Breast epithelium (tissue), 4 donors: ENCODE measurements at regions not wholly inside any gene's neighbourhood (a gene's known extent, or its start where the extent isn't known, plus 50 kb on each side); places are given as distances from the start of the nearest gene placed in this dataset.
"Not testable (repeated sequence)": the region's sequence is repeated elsewhere in the genome, so short reads cannot be mapped to it uniquely, and the experiment has no call there.

Source experiments
- DNase-seq, 2 donors: peaks; one replicate each; pipeline ENCODE4 v3.0.0-alpha.2; 2019; ENCODE audit warnings: low spot score in 2 of 2
- H3K27ac ChIP-seq, 2 donors: fragments of 200-600 bp; sonication (generic) in 1 of 2; one replicate each; pipeline ENCODE4 v1.5.1; 2016 to 2019; ENCODE audit warnings: mild to moderate bottlenecking in 1 of 2
- H3K27me3 ChIP-seq, 2 donors: fragments of 200-600 bp; sonication (generic) in 1 of 2; one replicate each; pipeline versions ENCODE4 v1.5.1 to v1.6.0; 2017 to 2019; ENCODE audit warnings: control low read depth in 1 of 2, mild to moderate bottlenecking in 1 of 2
- H3K36me3 ChIP-seq: fragments of 200-600 bp; one replicate; pipeline ENCODE4 v1.5.1; 2019
- H3K4me1 ChIP-seq, 2 donors: fragments of 200-600 bp; sonication (generic); one replicate each; pipeline ENCODE4 v1.5.1; 2016 to 2019; ENCODE audit warnings: control low read depth in 1 of 2
- H3K4me3 ChIP-seq, 3 donors: fragments of 200-600 bp; sonication (generic); 1 replicate in 2 of 3; 2 replicates in 1 of 3; pipeline ENCODE4 v1.5.1; 2016 to 2019; ENCODE audit warnings: mild to moderate bottlenecking in 3 of 3, moderate library complexity in 2 of 3
- H3K9me3 ChIP-seq, 2 donors: fragments of 200-600 bp; sonication (generic) in 1 of 2; one replicate each; pipeline ENCODE4 v1.5.1; 2016 to 2019; ENCODE audit warnings: control low read depth in 1 of 2
- POLR2A ChIP-seq: fragments of 450-650 bp; IDR thresholded peaks from one replicate; pipeline ENCODE4 v1.6.1; 2016; ENCODE audit warnings: antibody characterized with exemption, mild to moderate bottlenecking, moderate library complexity
- POLR2AphosphoS5 ChIP-seq, 3 donors: sonication (generic); formaldehyde crosslinking; IDR thresholded peaks; one replicate each; pipeline ENCODE4 v1.6.1; 2017; ENCODE audit warnings: antibody characterized with exemption in 3 of 3
- intact Hi-C: fragments of 100-400 bp; cut with DNase I; formaldehyde crosslinking; loops from one replicate; pipeline ENCODE4 v1.15.1; 2023; ENCODE audit warnings: low total_unique reads
- TF ChIP-seq, protein P1 (sequence below), 3 donors: fragments of 450-650 bp; IDR thresholded peaks; one replicate each; pipeline ENCODE4 v1.5.1; 2016 to 2017; ENCODE audit warnings: antibody characterized with exemption in 3 of 3, mild to moderate bottlenecking in 3 of 3, moderate library complexity in 3 of 3

DNA sequence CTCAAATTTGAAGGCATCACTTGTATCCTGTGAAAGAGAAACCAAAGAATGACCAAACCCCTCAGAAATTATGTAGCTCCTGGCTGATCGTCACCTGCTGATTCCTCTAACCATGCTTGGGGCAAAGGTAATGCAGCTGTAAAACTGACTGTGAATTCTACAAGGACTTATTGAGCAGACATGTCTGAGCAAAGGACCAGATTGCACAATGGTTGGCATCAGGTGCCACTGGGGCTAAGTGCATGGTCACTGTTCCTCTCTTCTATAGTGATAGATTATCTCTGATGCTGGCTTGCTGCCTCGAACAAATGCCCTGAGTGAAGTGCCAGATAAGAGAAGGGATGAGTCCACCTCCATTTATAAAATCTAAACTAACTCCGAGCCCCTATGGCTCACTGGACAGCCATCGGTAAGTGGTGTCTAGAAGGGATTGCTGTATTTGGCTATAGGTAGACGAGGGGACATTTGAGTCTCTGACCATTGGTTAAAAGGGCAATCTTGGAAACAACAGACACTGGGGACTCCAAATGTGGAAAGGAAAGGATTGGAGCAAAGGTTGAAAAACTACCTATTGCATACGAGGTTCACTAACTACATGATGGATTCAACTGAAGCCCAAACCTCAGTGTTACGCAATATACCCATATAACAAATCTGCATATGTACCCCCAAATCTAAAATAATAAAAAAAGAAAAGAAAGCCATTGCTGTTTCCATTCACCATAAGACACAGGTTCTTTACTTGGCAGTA is 110.7 kb upstream of the IGSF1 start:
- Histone ChIP-seq H3K27ac (no peak overlapping the region), H3K27me3 (peaks cover 0 to 30% of the 10 kb centered on the region in 2 donors), H3K4me3 (no peak overlapping the region), H3K36me3 (no peaks in the 10 kb centered on the region), H3K9me3 (no peaks in the 10 kb centered on the region), H3K4me1 (no peaks in the 10 kb centered on the region)
- TF ChIP-seq POLR2A (no peak), POLR2AphosphoS5 (IDR thresholded peaks at IDR 0.05) (no peak)
- TF ChIP-seq, protein P1, sequence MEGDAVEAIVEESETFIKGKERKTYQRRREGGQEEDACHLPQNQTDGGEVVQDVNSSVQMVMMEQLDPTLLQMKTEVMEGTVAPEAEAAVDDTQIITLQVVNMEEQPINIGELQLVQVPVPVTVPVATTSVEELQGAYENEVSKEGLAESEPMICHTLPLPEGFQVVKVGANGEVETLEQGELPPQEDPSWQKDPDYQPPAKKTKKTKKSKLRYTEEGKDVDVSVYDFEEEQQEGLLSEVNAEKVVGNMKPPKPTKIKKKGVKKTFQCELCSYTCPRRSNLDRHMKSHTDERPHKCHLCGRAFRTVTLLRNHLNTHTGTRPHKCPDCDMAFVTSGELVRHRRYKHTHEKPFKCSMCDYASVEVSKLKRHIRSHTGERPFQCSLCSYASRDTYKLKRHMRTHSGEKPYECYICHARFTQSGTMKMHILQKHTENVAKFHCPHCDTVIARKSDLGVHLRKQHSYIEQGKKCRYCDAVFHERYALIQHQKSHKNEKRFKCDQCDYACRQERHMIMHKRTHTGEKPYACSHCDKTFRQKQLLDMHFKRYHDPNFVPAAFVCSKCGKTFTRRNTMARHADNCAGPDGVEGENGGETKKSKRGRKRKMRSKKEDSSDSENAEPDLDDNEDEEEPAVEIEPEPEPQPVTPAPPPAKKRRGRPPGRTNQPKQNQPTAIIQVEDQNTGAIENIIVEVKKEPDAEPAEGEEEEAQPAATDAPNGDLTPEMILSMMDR (IDR thresholded peaks at IDR 0.05): no peak
- intact Hi-C loops: no loop called here
- no peak for DNase-seq

DNA sequence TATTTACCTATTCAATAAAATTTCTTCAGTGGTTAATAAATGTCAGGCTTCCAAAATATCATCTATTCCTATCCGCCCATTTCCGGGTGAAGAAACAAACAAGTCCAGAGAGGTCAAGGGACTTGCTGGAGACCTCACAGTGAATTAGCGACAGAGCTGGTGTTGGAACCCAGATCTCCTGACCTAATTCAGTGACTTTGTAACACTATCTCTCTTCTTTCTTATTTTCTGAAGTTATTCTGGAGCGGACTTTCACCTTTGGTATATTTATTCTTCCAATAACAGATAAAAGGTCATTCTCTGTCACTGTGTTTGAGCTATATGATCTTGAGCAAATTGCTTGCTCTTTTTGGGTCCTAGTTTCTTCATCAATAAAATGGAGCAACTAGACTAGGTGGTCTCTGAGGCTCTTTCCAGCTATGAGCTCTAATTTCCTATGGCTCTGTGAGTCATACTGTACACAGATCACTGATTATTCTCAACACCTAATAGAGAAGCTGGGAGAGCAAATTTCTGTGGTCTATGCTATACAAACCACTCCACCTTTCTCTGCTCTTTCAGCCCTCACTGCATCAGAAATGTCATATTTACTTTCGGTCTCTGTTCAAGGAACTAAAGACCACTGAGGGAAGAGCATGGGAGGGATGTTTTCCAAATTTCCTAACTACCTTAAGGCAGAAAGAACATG is 113.2 kb upstream of the IGSF1 start:
- peaks cover 0 to 38% of the 10 kb centered on the region in 2 donors for H3K27me3 ChIP-seq
- no peak for DNase-seq
- H3K4me1 ChIP-seq: no peaks in the 10 kb centered on the region
- intact Hi-C loops: no loop called here
- TF ChIP-seq POLR2A (no peak), POLR2AphosphoS5 (IDR thresholded peaks at IDR 0.05) (no peak)
- TF ChIP-seq, protein P1 (IDR thresholded peaks at IDR 0.05): no peak
- H3K27ac ChIP-seq: no peak overlapping the region
- no peaks in the 10 kb centered on the region for H3K36me3 ChIP-seq
- H3K4me3 ChIP-seq: no peak overlapping the region
- H3K9me3 ChIP-seq: no peaks in the 10 kb centered on the region

DNA sequence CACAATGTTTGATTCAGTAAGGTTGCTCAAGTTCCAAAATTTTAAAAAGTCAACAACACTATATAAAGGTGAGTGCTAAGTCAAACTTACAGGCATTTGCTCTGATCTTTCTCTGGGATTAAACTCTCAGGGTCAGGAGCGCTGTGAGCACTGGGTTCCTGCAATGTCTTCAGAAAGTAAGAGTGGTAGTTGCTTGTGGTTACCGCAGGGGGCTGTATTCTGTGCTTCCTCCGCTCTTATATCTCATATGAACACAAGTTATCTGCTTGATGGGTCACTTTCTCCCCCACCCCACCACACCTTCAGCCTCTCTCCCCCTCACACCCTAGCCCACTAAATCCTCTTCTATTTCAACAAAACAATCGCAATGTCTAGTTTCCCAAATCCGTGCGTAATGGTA is 116.4 kb upstream of the IGSF1 start:
- H3K9me3 ChIP-seq: no peaks in the 10 kb centered on the region
- intact Hi-C loops: no loop called here
- TF ChIP-seq POLR2A (no peak), POLR2AphosphoS5 (IDR thresholded peaks at IDR 0.05) (no peak)
- TF ChIP-seq, protein P1 (IDR thresholded peaks at IDR 0.05): no peak
- DNase-seq: no peak
- peaks cover 0 to 25% of the 10 kb centered on the region in 2 donors for H3K27me3 ChIP-seq
- no peaks in the 10 kb centered on the region for H3K4me1 ChIP-seq
- no peak overlapping the region for H3K27ac ChIP-seq
- no peak overlapping the region for H3K4me3 ChIP-seq
- no peaks in the 10 kb centered on the region for H3K36me3 ChIP-seq

DNA sequence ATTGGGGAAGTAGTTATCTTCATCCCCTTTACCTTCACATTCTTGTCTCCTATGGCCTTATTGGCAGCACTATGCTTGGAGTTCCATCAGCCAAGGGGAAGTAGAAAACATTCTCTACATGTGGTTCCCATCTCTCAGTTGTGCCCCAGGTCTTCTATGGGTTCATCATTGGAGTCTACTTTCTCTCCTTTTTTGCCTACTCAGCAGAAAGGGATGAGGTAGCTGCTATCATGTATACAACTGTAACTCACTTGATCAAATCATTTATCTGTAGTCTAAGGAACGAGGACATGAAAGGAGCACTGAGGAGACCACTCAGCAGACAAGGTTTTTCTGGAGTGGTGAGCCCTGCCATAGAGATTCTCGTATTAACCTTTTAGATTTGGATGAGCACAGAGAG is 119.0 kb upstream of the OR13H1 start:
- Histone ChIP-seq H3K27me3 (peaks cover 0 to 47% of the 10 kb centered on the region in 2 donors), H3K27ac (no peak overlapping the region), H3K4me3 (no peak overlapping the region), H3K4me1 (no peaks in the 10 kb centered on the region), H3K9me3 (no peaks in the 10 kb centered on the region), H3K36me3 (no peaks in the 10 kb centered on the region)
- TF ChIP-seq, protein P1 (IDR thresholded peaks at IDR 0.05): no peak
- no peak for TF ChIP-seq POLR2A
- no peak for TF ChIP-seq POLR2AphosphoS5 (IDR thresholded peaks at IDR 0.05)
- DNase-seq: no peak
- intact Hi-C loops: no loop called here

DNA sequence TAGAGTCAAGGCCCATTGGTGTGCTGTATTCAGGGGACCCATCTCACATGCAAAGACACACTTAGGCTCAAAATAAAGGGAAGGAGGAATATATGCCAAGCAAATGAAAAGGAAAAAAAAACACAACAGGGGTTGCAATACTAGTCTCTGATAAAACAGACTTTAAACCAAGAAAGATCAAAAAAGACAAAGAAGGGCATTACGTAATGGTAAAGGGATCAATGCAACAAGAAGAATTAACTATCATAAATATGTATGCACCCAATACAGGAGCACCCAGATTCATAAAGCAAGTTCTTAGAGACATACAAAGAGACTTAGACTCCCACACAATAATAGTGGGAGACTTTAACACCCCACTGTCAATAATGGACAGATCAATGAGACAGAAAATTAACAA is 113.4 kb upstream of the OR13H1 start:
- intact Hi-C loops, H3K4me3 ChIP-seq, H3K9me3 ChIP-seq, DNase-seq, H3K36me3 ChIP-seq, H3K27ac ChIP-seq, H3K4me1 ChIP-seq: not testable (repeated sequence)
- peaks cover 0 to 23% of the 10 kb centered on the region in 2 donors for H3K27me3 ChIP-seq
